ENCODE measurements at regions not wholly inside any gene's neighbourhood (a gene's known extent, or its start where the extent isn't known, plus 50 kb on each side); places are given as distances from the start of the nearest gene placed in this dataset.

GRCh38 chr3:115388166-115388565 lies 235.1 kb upstream of the GAP43 start:
- TF ChIP-seq, protein P1, sequence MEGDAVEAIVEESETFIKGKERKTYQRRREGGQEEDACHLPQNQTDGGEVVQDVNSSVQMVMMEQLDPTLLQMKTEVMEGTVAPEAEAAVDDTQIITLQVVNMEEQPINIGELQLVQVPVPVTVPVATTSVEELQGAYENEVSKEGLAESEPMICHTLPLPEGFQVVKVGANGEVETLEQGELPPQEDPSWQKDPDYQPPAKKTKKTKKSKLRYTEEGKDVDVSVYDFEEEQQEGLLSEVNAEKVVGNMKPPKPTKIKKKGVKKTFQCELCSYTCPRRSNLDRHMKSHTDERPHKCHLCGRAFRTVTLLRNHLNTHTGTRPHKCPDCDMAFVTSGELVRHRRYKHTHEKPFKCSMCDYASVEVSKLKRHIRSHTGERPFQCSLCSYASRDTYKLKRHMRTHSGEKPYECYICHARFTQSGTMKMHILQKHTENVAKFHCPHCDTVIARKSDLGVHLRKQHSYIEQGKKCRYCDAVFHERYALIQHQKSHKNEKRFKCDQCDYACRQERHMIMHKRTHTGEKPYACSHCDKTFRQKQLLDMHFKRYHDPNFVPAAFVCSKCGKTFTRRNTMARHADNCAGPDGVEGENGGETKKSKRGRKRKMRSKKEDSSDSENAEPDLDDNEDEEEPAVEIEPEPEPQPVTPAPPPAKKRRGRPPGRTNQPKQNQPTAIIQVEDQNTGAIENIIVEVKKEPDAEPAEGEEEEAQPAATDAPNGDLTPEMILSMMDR (IDR thresholded peaks at IDR 0.05), result no peak
- TF ChIP-seq POLR2A (IDR thresholded peaks at IDR 0.05), result no peak
- no peak for TF ChIP-seq EP300 (IDR thresholded peaks at IDR 0.05)

All from stomach (tissue), 4 donors.